Stimulated activated CD8-positive, alpha-beta memory T cell treated with anti-CD3 and anti-CD28 coated beads, Interleukin-4, amount 100 ng/mL, for 24 hours (primary cell): ENCODE measurements at regions not wholly inside any gene's neighbourhood (a gene's known extent, or its start where the extent isn't known, plus 50 kb on each side); places are given as distances from the start of the nearest gene placed in this dataset.
A peak's percentile ranks its signal among the peaks of the same experiment; 100 is the strongest.
"Not testable (repeated sequence)": the region's sequence is repeated elsewhere in the genome, so short reads cannot be mapped to it uniquely, and the experiment has no call there.

ENCODE experiments used
- DNase-seq: peaks from one replicate; pipeline ENCODE4 v3.0.0-alpha.2; 2020; ENCODE audit warnings: low read depth

- no peak for DNase-seq
These were observed 69.9 kb upstream of the TARDBP start for GRCh38 chr1:10942542-10942912.

GRCh38 chr1:10943041-10943440 is 69.4 kb upstream of the TARDBP start:
- DNase-seq = no peak

DNA sequence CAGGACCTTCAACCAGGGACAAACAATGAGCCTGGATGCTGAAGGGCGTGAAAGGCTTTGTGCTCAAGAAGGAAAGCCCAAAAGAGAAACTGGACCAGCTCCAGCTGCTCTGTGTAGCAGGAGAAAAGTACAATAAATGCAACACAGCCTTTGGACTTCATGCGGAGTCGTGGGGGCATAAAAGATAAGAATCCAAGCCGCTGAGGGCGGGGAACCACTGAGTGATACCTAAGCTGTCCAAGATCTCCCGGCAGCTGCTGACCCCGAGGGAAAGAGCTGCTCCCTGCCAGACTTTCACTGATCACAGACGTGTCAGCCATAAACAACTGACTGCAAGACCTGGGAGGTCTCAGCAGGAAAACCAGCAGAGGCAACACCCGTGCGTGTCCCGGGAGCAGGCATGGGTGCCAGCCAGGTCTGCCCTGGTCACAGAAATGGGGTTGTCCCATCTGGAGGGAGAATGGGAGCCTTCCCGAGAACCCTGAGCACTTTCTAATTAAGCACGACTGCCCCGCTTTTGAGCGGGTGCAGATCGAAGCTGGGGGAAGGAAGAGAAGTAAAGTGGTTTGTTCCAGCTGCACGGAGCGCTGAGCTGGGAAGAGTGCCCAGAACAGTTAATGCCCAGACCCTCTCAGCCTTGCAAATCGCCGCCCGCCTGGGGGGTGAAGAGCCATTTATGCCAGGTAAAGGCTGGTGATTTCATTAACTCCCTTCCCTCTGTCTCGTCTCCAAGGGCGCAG is 68.3 kb upstream of the TARDBP start:
- no peak for DNase-seq

DNA sequence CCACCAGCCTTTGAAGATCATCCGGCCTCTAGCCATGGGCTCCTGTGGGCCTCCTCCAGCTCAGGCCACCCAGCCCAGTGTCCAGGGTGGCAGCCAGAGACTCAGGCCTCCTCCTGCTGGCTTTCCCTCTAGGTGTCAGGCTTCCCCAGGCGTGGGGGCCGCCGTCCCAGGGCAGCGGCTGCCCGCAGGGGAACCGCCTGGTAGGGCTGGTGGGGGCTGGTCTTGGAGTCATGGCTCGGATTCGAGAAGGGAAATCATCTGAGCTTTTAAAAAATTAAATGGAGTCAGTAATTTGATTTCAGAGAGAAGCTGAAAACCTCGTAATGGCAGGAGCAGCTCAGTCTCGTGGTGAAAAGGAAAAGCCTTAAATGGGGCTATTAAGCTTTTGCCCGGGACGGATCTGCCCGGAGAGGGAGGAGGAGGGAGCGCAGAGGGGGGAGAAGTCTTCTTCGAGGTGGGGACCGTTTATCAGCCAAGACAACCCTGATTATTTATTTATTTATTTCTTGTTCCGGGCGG is 66.4 kb upstream of the TARDBP start:
- no peak for DNase-seq

GRCh38 chr1:10947181-10947580 is 65.3 kb upstream of the TARDBP start:
- DNase-seq = no peak

DNA sequence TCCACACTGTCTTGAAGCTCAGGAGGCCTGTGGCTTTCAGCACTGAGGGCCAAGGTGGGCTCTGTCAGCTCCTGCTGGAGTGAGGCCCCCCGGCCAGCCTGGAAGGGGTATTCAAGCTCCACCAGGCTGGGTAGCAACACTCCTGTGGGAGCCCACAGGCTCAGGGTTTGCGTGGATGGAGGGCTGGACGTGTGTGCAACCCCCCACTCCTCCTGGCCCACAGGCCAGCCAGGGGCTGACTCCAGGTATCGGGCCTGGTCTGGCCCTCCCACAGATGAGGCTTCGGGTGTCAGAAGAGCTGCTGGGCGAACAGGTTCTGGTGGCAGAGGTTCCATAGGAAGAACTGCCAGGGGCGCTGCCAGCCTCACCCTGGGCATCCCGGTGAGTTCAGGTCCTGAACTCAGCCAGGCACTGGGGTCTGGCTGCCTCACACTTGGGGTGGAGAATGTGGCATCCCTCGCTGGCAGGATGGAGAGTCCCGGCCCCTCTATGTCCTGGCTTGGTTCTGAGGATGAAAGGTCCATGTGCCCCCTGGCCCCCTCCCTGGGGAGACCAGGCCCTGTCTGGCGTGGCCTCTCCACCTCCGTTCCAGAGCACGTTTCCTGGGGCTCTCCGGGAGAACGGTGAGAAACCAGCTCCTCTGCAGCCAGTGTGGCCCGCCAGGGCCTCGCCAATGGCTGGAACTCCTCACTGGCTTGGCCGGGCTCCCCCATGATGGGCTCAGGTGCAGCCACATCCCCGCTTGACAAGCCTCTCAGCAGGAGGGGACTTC is 64.6 kb upstream of the TARDBP start:
- DNase-seq = no peak

DNA sequence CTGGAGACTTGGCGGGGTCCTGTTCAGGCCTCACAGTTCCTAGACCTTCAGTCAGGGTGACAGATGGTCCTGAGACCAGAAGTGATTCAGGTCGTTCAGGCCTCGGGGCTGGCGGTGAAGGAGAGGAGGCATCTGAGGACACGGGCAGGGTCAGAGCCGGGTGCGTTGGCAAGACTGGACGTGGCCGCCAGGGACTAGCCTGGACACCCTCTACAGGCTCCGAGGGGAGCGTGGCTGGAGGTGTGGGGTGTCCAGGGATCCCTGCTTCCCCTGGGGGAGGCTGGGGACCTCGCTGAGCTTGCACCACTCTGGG is 64.0 kb upstream of the TARDBP start:
- DNase-seq = no peak

- DNase-seq = no peak
These were observed 61.9 kb upstream of the TARDBP start for GRCh38 chr1:10950316-10951172.

GRCh38 chr1:10951298-10951697 is 61.2 kb upstream of the TARDBP start:
- DNase-seq = not testable (repeated sequence)

DNA sequence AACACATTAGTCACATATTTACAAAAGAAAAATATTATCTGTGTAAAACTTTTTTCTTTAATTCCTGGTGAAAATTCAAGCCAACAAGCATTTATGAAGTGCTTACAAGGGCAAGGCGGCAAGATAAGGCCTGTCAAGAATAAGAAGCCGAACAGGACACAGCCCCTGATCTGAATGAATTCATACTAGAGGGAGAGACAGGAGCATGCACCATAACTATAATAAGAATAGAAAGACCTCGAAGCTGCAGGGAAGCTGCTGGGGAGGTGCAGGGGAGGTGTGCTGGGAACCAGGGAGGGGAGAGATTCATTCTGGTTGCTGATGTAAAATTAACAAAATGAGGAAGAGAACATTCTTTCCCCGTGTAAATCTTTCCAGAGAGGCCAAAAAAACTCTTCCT is 60.5 kb upstream of the TARDBP start:
- no peak for DNase-seq

DNA sequence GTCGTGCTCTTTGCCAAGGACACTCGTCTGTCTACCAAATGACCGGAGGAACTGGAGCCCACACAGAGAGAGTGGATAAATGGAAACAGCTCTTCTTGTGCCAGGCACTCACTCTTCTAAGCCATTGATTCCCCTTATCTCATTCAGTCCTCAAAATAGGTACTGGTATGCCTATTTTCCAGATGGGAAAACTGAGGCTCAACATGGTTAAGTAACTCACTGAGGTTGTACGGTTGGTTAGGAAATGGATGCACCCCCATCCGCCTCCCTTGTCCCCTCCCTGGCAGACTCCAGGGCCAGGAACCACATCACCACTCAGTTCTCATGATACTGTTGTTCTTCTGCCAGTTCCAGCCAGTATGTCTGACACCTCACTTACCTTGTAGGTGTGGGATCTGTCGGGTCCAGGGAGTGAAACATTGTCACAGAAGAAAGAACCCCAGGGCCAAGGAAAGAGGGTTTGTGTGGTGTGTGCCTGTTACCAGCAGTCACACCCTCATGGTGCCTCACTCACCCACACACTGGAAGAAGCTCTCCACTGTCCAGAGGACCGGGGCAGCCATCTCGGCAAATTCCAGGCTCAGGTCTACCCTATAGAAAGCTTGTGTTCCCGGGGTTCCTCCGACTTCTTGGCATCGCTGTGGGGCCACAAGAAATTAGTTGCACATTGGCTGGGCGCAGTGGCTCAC is 58.8 kb upstream of the TARDBP start:
- DNase-seq = no peak

- DNase-seq = no peak
These were observed 55.3 kb upstream of the TARDBP start for GRCh38 chr1:10957133-10957532.

DNA sequence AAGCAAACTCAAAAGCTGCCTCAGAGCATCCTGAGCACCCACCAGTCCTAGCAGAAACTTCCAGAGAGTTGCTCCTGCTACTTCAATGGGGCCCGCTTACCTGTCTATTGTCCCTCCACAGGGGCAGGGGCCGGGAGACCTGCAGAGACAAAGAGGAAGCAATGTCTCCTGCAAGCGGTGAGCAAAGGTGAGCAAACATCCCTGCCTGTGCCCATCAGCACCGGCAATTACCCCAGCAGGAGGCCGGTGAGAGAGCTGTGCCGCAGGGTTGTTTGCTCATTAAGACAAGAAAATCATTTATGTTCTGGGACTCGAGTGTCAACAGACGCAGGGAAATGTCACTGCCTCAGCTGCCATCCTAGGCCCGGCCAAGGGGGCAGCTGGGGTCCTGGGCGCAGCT is 53.8 kb upstream of the TARDBP start:
- DNase-seq = no peak

DNA sequence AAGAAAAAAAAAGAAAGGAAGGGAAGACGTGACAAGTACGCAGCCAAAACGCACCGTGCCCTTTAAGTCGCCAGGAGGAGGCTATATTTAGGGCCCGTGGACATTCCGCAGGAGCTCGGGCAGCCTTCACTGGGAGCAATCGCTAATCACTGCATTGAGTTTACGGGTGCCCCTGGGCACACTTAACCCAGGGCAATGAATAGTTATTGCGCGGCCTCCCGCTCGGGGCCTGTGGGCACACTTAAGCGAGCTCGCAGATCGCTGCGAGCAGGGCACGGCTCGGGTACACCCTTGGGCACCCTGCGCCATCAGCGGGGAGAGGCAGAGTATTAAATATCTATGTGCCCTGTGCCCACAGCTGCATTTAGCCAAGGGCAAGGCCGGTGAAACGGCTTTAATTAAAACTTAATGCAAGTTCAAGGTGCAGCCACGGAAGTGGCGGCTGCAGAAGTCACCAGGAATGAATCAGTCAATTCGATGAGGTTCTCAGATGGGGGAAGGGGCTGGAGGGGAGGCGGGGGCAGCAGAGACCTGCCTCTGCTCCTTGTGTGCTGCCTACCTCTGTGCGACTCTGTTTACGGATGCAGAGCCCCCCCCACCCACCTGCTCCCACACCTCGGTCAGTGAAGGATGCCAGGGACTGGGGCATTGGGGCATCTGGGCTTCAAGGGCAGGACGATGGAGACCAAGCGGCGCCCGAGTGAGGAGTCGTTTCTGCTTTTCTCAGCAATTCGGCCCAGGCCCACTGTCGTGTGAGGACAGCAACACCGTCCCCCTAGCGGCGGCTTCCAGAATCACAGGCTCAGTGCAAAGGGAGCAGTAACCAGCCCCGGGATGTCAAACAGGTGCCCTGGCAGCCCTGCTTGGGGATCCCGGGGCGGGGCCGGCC is 51.8 kb upstream of the TARDBP start:
- peak; percentile 70 for DNase-seq

- DNase-seq = no peak
These were observed 51.1 kb upstream of the TARDBP start for GRCh38 chr1:10961300-10961833.

- DNase-seq = no peak
These were observed 50.0 kb upstream of the TARDBP start for GRCh38 chr1:10962483-10962882.
